Keratinocyte (primary cell): ENCODE measurements at regions not wholly inside any gene's neighbourhood (a gene's known extent, or its start where the extent isn't known, plus 50 kb on each side); places are given as distances from the start of the nearest gene placed in this dataset.

Source experiments
- DNase-seq: peaks from one replicate; pipeline ENCODE4 v3.0.0-alpha.2; 2011; ENCODE audit warnings: low read depth, missing footprints, low spot score
- FAIRE-seq: peaks from 2 replicates; lab custom pipeline; 2011; peaks lifted over from hg19 to GRCh38; lab: Jason Lieb, UNC
- H2AFZ ChIP-seq: 2 replicates; pipeline ENCODE4 v1.6.0; 2012; ENCODE audit warnings: low read length, control low read depth, inconsistent platforms; ENCODE audit not compliant: control insufficient read depth
- H3K27ac ChIP-seq: 2 replicates; pipeline ENCODE4 v1.5.1; 2011; ENCODE audit warnings: low read length; ENCODE audit not compliant: control insufficient read depth, insufficient read depth
- H3K27me3 ChIP-seq: 3 replicates; pipeline ENCODE4 v1.6.0; 2011; ENCODE audit warnings: low read length; ENCODE audit not compliant: control insufficient read depth, insufficient read depth; ENCODE audit errors: extremely low read depth
- H3K36me3 ChIP-seq, 2 experiments: 2 replicates in 1 of 2; 3 replicates in 1 of 2; pipeline ENCODE4 v1.5.1; 2011; ENCODE audit warnings: low read length in 2 of 2, mild to moderate bottlenecking in 1 of 2; ENCODE audit not compliant: control insufficient read depth in 2 of 2, insufficient read depth in 2 of 2; ENCODE audit errors: extremely low read depth in 1 of 2
- H3K4me1 ChIP-seq: 3 replicates; pipeline ENCODE4 v1.5.1; 2011; ENCODE audit warnings: low read length; ENCODE audit not compliant: control insufficient read depth, insufficient read depth; ENCODE audit errors: extremely low read depth
- H3K4me2 ChIP-seq: 3 replicates; pipeline ENCODE4 v1.6.0; 2011; ENCODE audit warnings: low read depth, low read length; ENCODE audit not compliant: control insufficient read depth, insufficient read depth; ENCODE audit errors: extremely low read depth
- H3K4me3 ChIP-seq, 3 experiments: fragments of 200-600 bp in 1 of 3; sonication (generic) in 1 of 3; 2 replicates in 2 of 3; 3 replicates in 1 of 3; pipeline ENCODE4 v1.5.1; 2011 to 2016; ENCODE audit warnings: low read length in 3 of 3, mild to moderate bottlenecking in 3 of 3, control low read depth in 2 of 3, inconsistent platforms in 1 of 3, low read depth in 1 of 3, mixed read lengths in 1 of 3, mixed run types in 1 of 3, moderate library complexity in 1 of 3; ENCODE audit not compliant: control insufficient read depth in 2 of 3, insufficient read depth in 2 of 3; ENCODE audit errors: extremely low read depth in 1 of 3
- H3K79me2 ChIP-seq: 2 replicates; pipeline ENCODE4 v1.6.0; 2012; ENCODE audit warnings: low read length; ENCODE audit not compliant: control insufficient read depth, insufficient read depth
- H3K9ac ChIP-seq: 3 replicates; pipeline ENCODE4 v1.6.0; 2011; ENCODE audit warnings: low read length; ENCODE audit not compliant: control insufficient read depth, insufficient read depth; ENCODE audit errors: extremely low read depth
- H3K9me1 ChIP-seq: 3 replicates; pipeline ENCODE4 v1.6.0; 2011; ENCODE audit warnings: low read length; ENCODE audit not compliant: control insufficient read depth, insufficient read depth; ENCODE audit errors: extremely low read depth
- H3K9me3 ChIP-seq: 2 replicates; pipeline ENCODE4 v1.5.1; 2012; ENCODE audit warnings: low read depth, low read length; ENCODE audit not compliant: control insufficient read depth
- H4K20me1 ChIP-seq: 3 replicates; pipeline ENCODE4 v1.6.0; 2011; ENCODE audit warnings: low read length; ENCODE audit not compliant: control insufficient read depth, insufficient read depth; ENCODE audit errors: extremely low read depth
- EZH2 ChIP-seq: IDR thresholded peaks from one replicate; pipeline ENCODE4 v1.6.1; 2012; ENCODE audit warnings: inconsistent platforms, mild to moderate bottlenecking, low read length, moderate library complexity
- dilution Hi-C: fragments of 300-500 bp; cut with MboI; formaldehyde crosslinking; loops from one replicate; pipeline ENCODE4 v1.7.0; 2020; ENCODE audit warnings: low sequenced_read_pairs; ENCODE audit not compliant: extremely low pct_ligation_motif_present
- TF ChIP-seq, protein P1 (sequence below), 3 experiments: IDR thresholded peaks in 1 of 3; conservative IDR thresholded peaks in 1 of 3; optimal IDR thresholded peaks in 1 of 3; 2 replicates in 2 of 3; 3 replicates in 1 of 3; pipeline versions ENCODE3 to v1.5.1; 2011; ENCODE audit warnings: low read length in 3 of 3, mild to moderate bottlenecking in 3 of 3, moderate library complexity in 2 of 3, control low read depth in 1 of 3, inconsistent platforms in 1 of 3; ENCODE audit not compliant: insufficient read depth in 2 of 3; ENCODE audit errors: extremely low read depth in 1 of 3

DNA sequence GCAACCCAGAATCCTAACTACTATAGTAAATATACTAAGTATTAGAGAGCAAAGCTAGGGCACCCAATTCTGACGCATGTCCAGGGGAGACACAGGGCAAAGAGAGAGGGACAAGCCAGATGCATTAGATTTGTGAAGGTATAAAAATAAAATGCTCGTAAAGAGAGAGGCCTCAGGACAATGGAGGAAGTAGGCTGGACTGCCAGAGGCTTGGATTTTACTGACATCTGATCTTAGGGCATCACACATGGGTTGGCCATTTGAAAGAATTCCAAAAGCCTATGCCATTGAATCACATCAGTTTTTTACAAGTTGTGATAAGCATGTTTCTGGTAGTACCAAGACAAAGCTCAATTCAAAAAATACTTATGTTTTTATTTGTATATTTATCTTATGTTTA, 149.3 kb upstream of the MSX2 start:
- dilution Hi-C loops, result no loop called here
- no peak overlapping the region for H3K9ac ChIP-seq
- FAIRE-seq (no peak), DNase-seq (no peak)
- H3K4me1 ChIP-seq, result peaks cover 21% of the 10 kb centered on the region
- no peaks in the 10 kb centered on the region for H3K36me3 ChIP-seq
- no peaks in the 10 kb centered on the region for H3K9me3 ChIP-seq
- no peaks in the 10 kb centered on the region for H3K9me1 ChIP-seq
- no peak overlapping the region for H3K4me2 ChIP-seq
- TF ChIP-seq, protein P1, sequence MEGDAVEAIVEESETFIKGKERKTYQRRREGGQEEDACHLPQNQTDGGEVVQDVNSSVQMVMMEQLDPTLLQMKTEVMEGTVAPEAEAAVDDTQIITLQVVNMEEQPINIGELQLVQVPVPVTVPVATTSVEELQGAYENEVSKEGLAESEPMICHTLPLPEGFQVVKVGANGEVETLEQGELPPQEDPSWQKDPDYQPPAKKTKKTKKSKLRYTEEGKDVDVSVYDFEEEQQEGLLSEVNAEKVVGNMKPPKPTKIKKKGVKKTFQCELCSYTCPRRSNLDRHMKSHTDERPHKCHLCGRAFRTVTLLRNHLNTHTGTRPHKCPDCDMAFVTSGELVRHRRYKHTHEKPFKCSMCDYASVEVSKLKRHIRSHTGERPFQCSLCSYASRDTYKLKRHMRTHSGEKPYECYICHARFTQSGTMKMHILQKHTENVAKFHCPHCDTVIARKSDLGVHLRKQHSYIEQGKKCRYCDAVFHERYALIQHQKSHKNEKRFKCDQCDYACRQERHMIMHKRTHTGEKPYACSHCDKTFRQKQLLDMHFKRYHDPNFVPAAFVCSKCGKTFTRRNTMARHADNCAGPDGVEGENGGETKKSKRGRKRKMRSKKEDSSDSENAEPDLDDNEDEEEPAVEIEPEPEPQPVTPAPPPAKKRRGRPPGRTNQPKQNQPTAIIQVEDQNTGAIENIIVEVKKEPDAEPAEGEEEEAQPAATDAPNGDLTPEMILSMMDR (optimal IDR thresholded peaks at IDR 0.05 in 1 of 3, IDR thresholded peaks at IDR 0.05 in 1 of 3, conservative IDR thresholded peaks at IDR 0.05 in 1 of 3; ENCODE audit: extremely low read depth in 1 of 3, insufficient read depth in 2 of 3, low read length in 3 of 3), result no peak
- TF ChIP-seq EZH2, result no peak
- H4K20me1 ChIP-seq, result no peaks in the 10 kb centered on the region
- H2AFZ ChIP-seq, result no peak overlapping the region
- no peaks in the 10 kb centered on the region for H3K79me2 ChIP-seq
- no peaks in the 10 kb centered on the region for H3K27me3 ChIP-seq
- H3K4me3 ChIP-seq, result no peak overlapping the region
- no peak overlapping the region for H3K27ac ChIP-seq

DNA sequence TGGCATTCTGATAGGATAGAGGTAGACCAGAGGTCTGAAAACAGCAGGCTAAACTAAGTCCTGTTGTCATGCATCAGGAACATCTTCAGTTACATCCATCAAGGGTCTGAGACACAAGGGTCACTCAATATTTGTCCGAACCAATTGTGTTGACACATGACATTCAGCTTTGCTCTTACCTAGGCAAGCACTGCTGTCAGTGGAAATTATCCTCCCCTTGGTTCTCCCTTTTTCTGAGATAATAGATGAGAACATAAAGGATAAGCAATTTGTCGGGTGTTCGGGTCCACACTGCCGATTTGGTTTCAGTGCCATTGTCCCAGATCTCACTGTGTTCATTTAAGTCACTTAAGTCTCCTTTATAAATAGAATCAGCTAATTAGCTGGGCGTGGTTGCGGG, 148.3 kb upstream of the MSX2 start:
- H3K36me3 ChIP-seq, result no peaks in the 10 kb centered on the region
- H4K20me1 ChIP-seq, result no peaks in the 10 kb centered on the region
- FAIRE-seq (no peak), DNase-seq (no peak)
- no peaks in the 10 kb centered on the region for H3K27me3 ChIP-seq
- no peak overlapping the region for H3K9ac ChIP-seq
- no peak overlapping the region for H3K4me3 ChIP-seq
- no peaks in the 10 kb centered on the region for H3K9me1 ChIP-seq
- H3K4me2 ChIP-seq, result no peak overlapping the region
- no peaks in the 10 kb centered on the region for H3K79me2 ChIP-seq
- no peaks in the 10 kb centered on the region for H3K9me3 ChIP-seq
- peaks cover 17% of the 10 kb centered on the region for H3K4me1 ChIP-seq
- dilution Hi-C loops, result no loop called here
- TF ChIP-seq, protein P1 (optimal IDR thresholded peaks at IDR 0.05 in 1 of 3, IDR thresholded peaks at IDR 0.05 in 1 of 3, conservative IDR thresholded peaks at IDR 0.05 in 1 of 3; ENCODE audit: extremely low read depth in 1 of 3, insufficient read depth in 2 of 3, low read length in 3 of 3), result no peak
- TF ChIP-seq EZH2, result no peak
- H3K27ac ChIP-seq, result no peak overlapping the region
- no peak overlapping the region for H2AFZ ChIP-seq
